Astrocyte (in vitro differentiated cells and primary cell): ENCODE measurements at regions not wholly inside any gene's neighbourhood (a gene's known extent, or its start where the extent isn't known, plus 50 kb on each side); places are given as distances from the start of the nearest gene placed in this dataset.

Source experiments
- DNase-seq: peaks from one replicate; pipeline ENCODE4 v3.0.0-alpha.2; 2010; ENCODE audit warnings: low read depth
- FAIRE-seq: peaks from 2 replicates; lab custom pipeline; 2011; peaks lifted over from hg19 to GRCh38; lab: Jason Lieb, UNC
- H2AFZ ChIP-seq: 2 replicates; pipeline ENCODE4 v1.6.0; 2012; ENCODE audit warnings: low read depth, low read length, inconsistent platforms
- H3K27ac ChIP-seq: 2 replicates; pipeline ENCODE4 v1.5.1; 2011; ENCODE audit warnings: low read depth, low read length, inconsistent platforms
- H3K27me3 ChIP-seq: 2 replicates; pipeline ENCODE4 v1.6.0; 2011; ENCODE audit warnings: low read length, inconsistent platforms; ENCODE audit not compliant: insufficient read depth
- H3K36me3 ChIP-seq: 2 replicates; pipeline ENCODE4 v1.5.1; 2011; ENCODE audit warnings: low read length, inconsistent platforms; ENCODE audit not compliant: insufficient read depth
- H3K4me1 ChIP-seq: 2 replicates; pipeline ENCODE4 v1.5.1; 2011; ENCODE audit warnings: low read length, inconsistent platforms; ENCODE audit not compliant: insufficient read depth
- H3K4me2 ChIP-seq: 2 replicates; pipeline ENCODE4 v1.6.0; 2012; ENCODE audit warnings: low read length, inconsistent platforms
- H3K4me3 ChIP-seq: 2 replicates; pipeline ENCODE4 v1.5.1; 2011; ENCODE audit warnings: low read depth, mild to moderate bottlenecking, low read length, inconsistent platforms; ENCODE audit not compliant: insufficient read depth
- H3K79me2 ChIP-seq: 2 replicates; pipeline ENCODE4 v1.6.0; 2012; ENCODE audit warnings: mild to moderate bottlenecking, low read length, inconsistent platforms; ENCODE audit not compliant: insufficient read depth
- H3K9ac ChIP-seq: 2 replicates; pipeline ENCODE4 v1.6.0; 2012; ENCODE audit warnings: mild to moderate bottlenecking, low read length, inconsistent platforms
- H3K9me3 ChIP-seq: 2 replicates; pipeline ENCODE4 v1.5.1; 2012; ENCODE audit warnings: low read depth, mild to moderate bottlenecking, low read length, inconsistent platforms; ENCODE audit not compliant: insufficient read depth
- H4K20me1 ChIP-seq: 2 replicates; pipeline ENCODE4 v1.6.0; 2012; ENCODE audit warnings: low read length, inconsistent platforms; ENCODE audit not compliant: insufficient read depth
- H3K27ac Mint-ChIP-seq: one replicate; pipeline ENCODE4 v1.8.0; 2021; ENCODE audit warnings: mild to moderate bottlenecking, mixed read lengths; ENCODE audit not compliant: unreplicated experiment
- H3K27me3 Mint-ChIP-seq: one replicate; pipeline ENCODE4 v1.8.0; 2021; ENCODE audit warnings: low read depth, mixed read lengths; ENCODE audit not compliant: unreplicated experiment
- H3K36me3 Mint-ChIP-seq: one replicate; pipeline ENCODE4 v1.8.0; 2021; ENCODE audit warnings: low read depth, mixed read lengths; ENCODE audit not compliant: unreplicated experiment
- H3K4me1 Mint-ChIP-seq: one replicate; pipeline ENCODE4 v1.8.0; 2021; ENCODE audit warnings: low read depth, mixed read lengths; ENCODE audit not compliant: unreplicated experiment
- H3K4me3 Mint-ChIP-seq: one replicate; pipeline ENCODE4 v1.8.0; 2021; ENCODE audit warnings: mild to moderate bottlenecking, moderate library complexity, mixed read lengths; ENCODE audit not compliant: unreplicated experiment
- H3K9me3 Mint-ChIP-seq: one replicate; pipeline ENCODE4 v1.8.0; 2021; ENCODE audit warnings: mild to moderate bottlenecking, mixed read lengths; ENCODE audit not compliant: unreplicated experiment
- CTCF ChIP-seq: IDR thresholded peaks from 2 replicates; pipeline ENCODE4 v1.5.1; 2011; ENCODE audit warnings: low read depth, mild to moderate bottlenecking, inconsistent platforms, low read length, moderate library complexity; ENCODE audit not compliant: insufficient read depth
- EZH2 ChIP-seq: IDR thresholded peaks from 2 replicates; pipeline ENCODE4 v1.6.1; 2012; ENCODE audit warnings: mild to moderate bottlenecking, low read length, inconsistent platforms; ENCODE audit not compliant: insufficient read depth

- Histone ChIP-seq H3K36me3 (no peaks in the 10 kb centered on the region), H3K4me1 (no peaks in the 10 kb centered on the region), H3K27ac (no peak overlapping the region), H3K79me2 (no peaks in the 10 kb centered on the region), H3K4me2 (no peak overlapping the region), H2AFZ (no peak overlapping the region), H3K27me3 (no peaks in the 10 kb centered on the region), H3K9ac (no peak overlapping the region), H3K4me3 (no peak overlapping the region), H3K9me3 (no peaks in the 10 kb centered on the region), H4K20me1 (no peaks in the 10 kb centered on the region)
- DNase-seq (no peak), FAIRE-seq (no peak)
- H3K27ac Mint-ChIP-seq: no peak overlapping the region
- H3K9me3 Mint-ChIP-seq: peaks cover 1% of the 10 kb centered on the region
- no peaks in the 10 kb centered on the region for H3K36me3 Mint-ChIP-seq
- no peak overlapping the region for H3K4me3 Mint-ChIP-seq
- no peaks in the 10 kb centered on the region for H3K27me3 Mint-ChIP-seq
- no peak for TF ChIP-seq CTCF
- no peaks in the 10 kb centered on the region for H3K4me1 Mint-ChIP-seq
Observed at GRCh38 chr5:165565911-165566310, 2060.5 kb downstream of the MAT2B start.

GRCh38 chr5:165569551-165569950 is 2064.1 kb downstream of the MAT2B start:
- TF ChIP-seq EZH2 (no peak), CTCF (no peak)
- H3K79me2 ChIP-seq: no peaks in the 10 kb centered on the region
- peaks cover 7% of the 10 kb centered on the region for H3K9me3 Mint-ChIP-seq

GRCh38 chr5:165573445-165573844 is 2068.0 kb downstream of the MAT2B start:
- Mint-ChIP-seq H3K27ac (no peak overlapping the region), H3K36me3 (no peaks in the 10 kb centered on the region), H3K4me3 (no peak overlapping the region), H3K27me3 (peaks cover 2% of the 10 kb centered on the region), H3K9me3 (peaks cover 7% of the 10 kb centered on the region), H3K4me1 (no peaks in the 10 kb centered on the region)
- Histone ChIP-seq H4K20me1 (no peaks in the 10 kb centered on the region), H3K4me2 (no peak overlapping the region), H3K4me1 (no peaks in the 10 kb centered on the region), H3K36me3 (no peaks in the 10 kb centered on the region), H3K27ac (no peak overlapping the region), H3K27me3 (no peaks in the 10 kb centered on the region), H3K9ac (no peak overlapping the region), H3K79me2 (no peaks in the 10 kb centered on the region), H3K9me3 (no peaks in the 10 kb centered on the region), H2AFZ (no peak overlapping the region), H3K4me3 (no peak overlapping the region)
- FAIRE-seq (no peak), DNase-seq (no peak)
- TF ChIP-seq CTCF (no peak), EZH2 (no peak)

More at GRCh38 chr5:165569551-165569950, 2064.1 kb downstream of the MAT2B start:
- FAIRE-seq: no peak
- no peak overlapping the region for H3K4me2 ChIP-seq
- no peak overlapping the region for H2AFZ ChIP-seq
- no peak overlapping the region for H3K27ac ChIP-seq
- no peak overlapping the region for H3K27ac Mint-ChIP-seq
- H3K4me3 Mint-ChIP-seq: no peak overlapping the region
- no peaks in the 10 kb centered on the region for H3K4me1 Mint-ChIP-seq
- H3K9me3 ChIP-seq: no peaks in the 10 kb centered on the region
- H3K36me3 Mint-ChIP-seq: no peaks in the 10 kb centered on the region
- H3K36me3 ChIP-seq: no peaks in the 10 kb centered on the region
- H3K27me3 Mint-ChIP-seq: no peaks in the 10 kb centered on the region
- no peak for DNase-seq
- no peaks in the 10 kb centered on the region for H3K4me1 ChIP-seq
- no peak overlapping the region for H3K9ac ChIP-seq
- no peaks in the 10 kb centered on the region for H3K27me3 ChIP-seq
- H4K20me1 ChIP-seq: no peaks in the 10 kb centered on the region
- no peak overlapping the region for H3K4me3 ChIP-seq
